MM.1S (cell line): ENCODE measurements at regions not wholly inside any gene's neighbourhood (a gene's known extent, or its start where the extent isn't known, plus 50 kb on each side); places are given as distances from the start of the nearest gene placed in this dataset.

Experiments
- DNase-seq: peaks from one replicate; pipeline ENCODE4 v3.0.0-alpha.2; 2015
- H2AFZ ChIP-seq: fragments of 300-600 bp; sonication (generic); 2 replicates; pipeline ENCODE4 v1.6.0; 2016; ENCODE audit warnings: antibody characterized with exemption, low read length
- H3F3A ChIP-seq: fragments of 300-600 bp; sonication (generic); 2 replicates; pipeline ENCODE4 v1.6.1; 2016; ENCODE audit warnings: mild to moderate bottlenecking, antibody characterized with exemption, low read length, moderate library complexity, mixed read lengths; ENCODE audit not compliant: insufficient read depth
- H3K27ac ChIP-seq: fragments of 300-600 bp; sonication (generic); 2 replicates; pipeline ENCODE4 v1.5.1; 2016; ENCODE audit warnings: mild to moderate bottlenecking, low read length
- H3K27me3 ChIP-seq: fragments of 300-600 bp; sonication (generic); replicated peaks from 2 replicates; pipeline ENCODE4 v1.6.0; 2016; ENCODE audit warnings: low read length; ENCODE audit not compliant: insufficient read depth
- H3K36me3 ChIP-seq: fragments of 300-600 bp; sonication (generic); replicated peaks from 2 replicates; pipeline ENCODE4 v1.6.1; 2016; ENCODE audit warnings: mild to moderate bottlenecking, low read length, mixed read lengths; ENCODE audit not compliant: insufficient read depth
- H3K4me1 ChIP-seq: fragments of 300-600 bp; sonication (generic); 2 replicates; pipeline ENCODE4 v1.6.1; 2016; ENCODE audit warnings: low read length, mixed read lengths
- H3K4me2 ChIP-seq: fragments of 300-600 bp; sonication (generic); 2 replicates; pipeline ENCODE4 v1.6.0; 2016; ENCODE audit warnings: low read depth, low read length
- H3K4me3 ChIP-seq: fragments of 300-600 bp; sonication (generic); 2 replicates; pipeline ENCODE4 v1.5.1; 2016; ENCODE audit warnings: low read length, mixed read lengths
- H3K79me2 ChIP-seq: fragments of 300-600 bp; sonication (generic); 2 replicates; pipeline ENCODE4 v1.6.1; 2016; ENCODE audit warnings: mixed run types, low read length, mixed read lengths
- H3K9ac ChIP-seq: fragments of 300-600 bp; sonication (generic); 2 replicates; pipeline ENCODE4 v1.6.1; 2016; ENCODE audit warnings: low read length, mixed read lengths
- H3K9me2 ChIP-seq: fragments of 300-600 bp; sonication (generic); replicated peaks from 2 replicates; pipeline ENCODE4 v1.6.1; 2016; ENCODE audit warnings: mild to moderate bottlenecking, low read length, mixed read lengths; ENCODE audit not compliant: insufficient read depth
- H3K9me3 ChIP-seq: fragments of 300-600 bp; sonication (generic); replicated peaks from 2 replicates; pipeline ENCODE4 v1.6.1; 2016; ENCODE audit warnings: mild to moderate bottlenecking, low read length, mixed read lengths; ENCODE audit not compliant: insufficient read depth
- H4K20me1 ChIP-seq: fragments of 300-600 bp; sonication (generic); 2 replicates; pipeline ENCODE4 v1.6.1; 2016; ENCODE audit warnings: mild to moderate bottlenecking, low read length, moderate library complexity, mixed read lengths; ENCODE audit not compliant: insufficient read depth
- CTCF ChIP-seq: fragments of 300-600 bp; sonication (generic); IDR thresholded peaks from 2 replicates; pipeline ENCODE4 v1.5.1; 2016; ENCODE audit warnings: antibody characterized with exemption, low read length, mixed read lengths
- EZH2 ChIP-seq: fragments of 300-600 bp; sonication (generic); optimal IDR thresholded peaks from 2 replicates; pipeline ENCODE3; 2017; ENCODE audit warnings: low read depth, mild to moderate bottlenecking, antibody characterized with exemption, low read length, mixed read lengths
- EZH2phosphoT487 ChIP-seq: fragments of 300-600 bp; sonication (generic); IDR thresholded peaks from 2 replicates; pipeline ENCODE4 v1.6.1; 2018; ENCODE audit warnings: antibody characterized with exemption, low read length

DNA sequence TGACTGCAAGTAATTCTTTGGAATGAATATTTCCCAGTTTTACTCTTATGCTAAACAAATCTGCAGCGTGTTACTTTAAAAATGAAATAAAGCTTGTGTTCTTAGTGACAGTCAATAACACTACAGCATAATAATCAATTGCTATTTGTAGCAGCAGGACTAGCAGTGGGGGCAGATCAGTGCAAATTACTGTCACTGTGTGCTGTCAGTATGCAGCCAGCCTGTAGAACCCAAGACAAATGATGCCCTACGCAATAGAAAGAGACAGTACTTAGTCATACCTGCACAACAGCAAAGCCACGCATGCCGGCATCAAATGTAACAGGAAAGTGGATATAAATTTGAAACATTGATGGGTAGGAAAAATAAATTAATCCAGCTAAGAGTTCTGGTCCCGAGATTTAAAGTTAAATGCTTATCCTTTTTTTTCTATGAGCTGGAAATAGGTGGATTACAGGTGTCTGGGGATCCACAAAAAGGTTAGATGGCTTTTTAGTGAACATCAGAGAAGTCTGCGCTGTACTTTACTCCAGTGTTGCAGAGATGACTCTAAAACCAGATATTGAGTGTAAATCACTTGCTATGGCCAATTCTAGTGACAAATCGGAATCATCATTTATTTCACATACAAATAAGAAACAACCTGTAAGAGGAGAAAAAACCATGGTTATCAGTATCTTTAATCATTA lies 812.4 kb upstream of the ZEB2 start:
- H3K9ac ChIP-seq = no peak overlapping the region
- no peaks in the 10 kb centered on the region for H3K79me2 ChIP-seq
- no peaks in the 10 kb centered on the region for H3K27me3 ChIP-seq
- H3K27ac ChIP-seq = no peak overlapping the region
- no peaks in the 10 kb centered on the region for H3K36me3 ChIP-seq
- no peak overlapping the region for H3K4me2 ChIP-seq
- TF ChIP-seq CTCF = no peak
- no peak for TF ChIP-seq EZH2phosphoT487
- TF ChIP-seq EZH2 = no peak
- DNase-seq = no peak
- no peaks in the 10 kb centered on the region for H4K20me1 ChIP-seq
- no peaks in the 10 kb centered on the region for H3F3A ChIP-seq
- no peak overlapping the region for H2AFZ ChIP-seq
- H3K9me3 ChIP-seq = no peaks in the 10 kb centered on the region
- H3K4me3 ChIP-seq = no peak overlapping the region
- H3K4me1 ChIP-seq = no peaks in the 10 kb centered on the region
- no peaks in the 10 kb centered on the region for H3K9me2 ChIP-seq

- no peak for DNase-seq
- Histone ChIP-seq H3K9me2 (no peaks in the 10 kb centered on the region), H3K27me3 (no peaks in the 10 kb centered on the region), H2AFZ (no peak overlapping the region), H3K27ac (no peak overlapping the region), H3K4me2 (no peak overlapping the region), H3K4me1 (no peaks in the 10 kb centered on the region), H3F3A (no peaks in the 10 kb centered on the region), H3K36me3 (no peaks in the 10 kb centered on the region), H3K9ac (no peak overlapping the region), H3K9me3 (no peaks in the 10 kb centered on the region), H3K4me3 (no peak overlapping the region), H4K20me1 (no peaks in the 10 kb centered on the region), H3K79me2 (no peaks in the 10 kb centered on the region)
- TF ChIP-seq EZH2 (no peak), CTCF (no peak), EZH2phosphoT487 (no peak)
Measured at GRCh38 chr2:145329971-145330370, 810.1 kb upstream of the ZEB2 start.

GRCh38 chr2:145325485-145325884 lies 805.6 kb upstream of the ZEB2 start:
- no peak for DNase-seq
- Histone ChIP-seq H3F3A (no peaks in the 10 kb centered on the region), H4K20me1 (no peaks in the 10 kb centered on the region), H3K9me3 (no peaks in the 10 kb centered on the region), H3K4me3 (no peak overlapping the region), H3K4me2 (no peak overlapping the region), H2AFZ (no peak overlapping the region), H3K9ac (no peak overlapping the region), H3K9me2 (no peaks in the 10 kb centered on the region), H3K79me2 (no peaks in the 10 kb centered on the region), H3K4me1 (no peaks in the 10 kb centered on the region), H3K36me3 (no peaks in the 10 kb centered on the region), H3K27me3 (no peaks in the 10 kb centered on the region), H3K27ac (no peak overlapping the region)
- no peak for TF ChIP-seq CTCF
- no peak for TF ChIP-seq EZH2
- no peak for TF ChIP-seq EZH2phosphoT487
